Neural progenitor cell (in vitro differentiated cells): ENCODE measurements at regions not wholly inside any gene's neighbourhood (a gene's known extent, or its start where the extent isn't known, plus 50 kb on each side); places are given as distances from the start of the nearest gene placed in this dataset.
"Not testable (repeated sequence)": the region's sequence is repeated elsewhere in the genome, so short reads cannot be mapped to it uniquely, and the experiment has no call there.

ENCODE experiments used
- DNase-seq: peaks from one replicate; pipeline ENCODE4 v3.0.0-alpha.2; 2016; ENCODE audit warnings: low spot score
- H2AFZ ChIP-seq: fragments of 200-600 bp; sonication (generic); replicated peaks from 2 replicates; pipeline ENCODE4 v1.6.1; 2016; ENCODE audit warnings: antibody characterized with exemption
- H3F3A ChIP-seq: fragments of 200-600 bp; sonication (generic); 2 replicates; pipeline ENCODE4 v1.6.1; 2016; ENCODE audit warnings: antibody characterized with exemption, low read depth
- H3K27ac ChIP-seq: fragments of 200-600 bp; sonication (generic); 2 replicates; pipeline ENCODE4 v1.5.1; 2016; ENCODE audit warnings: mild to moderate bottlenecking
- H3K27me3 ChIP-seq: fragments of 200-600 bp; sonication (generic); 2 replicates; pipeline ENCODE4 v1.6.1; 2016; ENCODE audit warnings: mild to moderate bottlenecking, moderate library complexity
- H3K36me3 ChIP-seq: fragments of 200-600 bp; sonication (generic); 2 replicates; pipeline ENCODE4 v1.5.1; 2016
- H3K4me1 ChIP-seq: fragments of 200-600 bp; sonication (generic); 2 replicates; pipeline ENCODE4 v1.6.1; 2016; ENCODE audit warnings: mixed run types
- H3K4me2 ChIP-seq: fragments of 200-600 bp; sonication (generic); 2 replicates; pipeline ENCODE4 v1.6.1; 2016
- H3K4me3 ChIP-seq: fragments of 200-600 bp; sonication (generic); 2 replicates; pipeline ENCODE4 v1.5.1; 2016
- H3K79me2 ChIP-seq: fragments of 200-600 bp; sonication (generic); 2 replicates; pipeline ENCODE4 v1.6.1; 2016; ENCODE audit warnings: low read depth
- H3K9ac ChIP-seq: fragments of 200-600 bp; sonication (generic); 2 replicates; pipeline ENCODE4 v1.6.1; 2016
- H3K9me3 ChIP-seq: fragments of 200-600 bp; sonication (generic); 2 replicates; pipeline ENCODE4 v1.5.1; 2016; ENCODE audit warnings: low read depth
- H4K20me1 ChIP-seq: fragments of 200-600 bp; sonication (generic); 2 replicates; pipeline ENCODE4 v1.6.1; 2016; ENCODE audit warnings: low read depth
- H3K27ac Mint-ChIP-seq: 3 replicates; pipeline ENCODE4 v1.8.0; 2021; ENCODE audit warnings: mixed read lengths
- H3K27me3 Mint-ChIP-seq: 2 replicates; pipeline ENCODE4 v1.8.0; 2022; ENCODE audit warnings: low read depth, mild to moderate bottlenecking, inconsistent platforms, moderate library complexity, mixed read lengths; ENCODE audit not compliant: insufficient read depth
- H3K36me3 Mint-ChIP-seq: 3 replicates; pipeline ENCODE4 v1.8.0; 2021; ENCODE audit warnings: mixed read lengths
- H3K4me1 Mint-ChIP-seq: 3 replicates; pipeline ENCODE4 v1.8.0; 2021; ENCODE audit warnings: mixed read lengths
- H3K4me3 Mint-ChIP-seq: 3 replicates; pipeline ENCODE4 v1.8.0; 2021; ENCODE audit warnings: mild to moderate bottlenecking, moderate library complexity, mixed read lengths
- H3K9me3 Mint-ChIP-seq: 3 replicates; pipeline ENCODE4 v1.8.0; 2020; ENCODE audit warnings: mixed read lengths
- CTCF ChIP-seq: fragments of 200-600 bp; sonication (generic); IDR thresholded peaks from 2 replicates; pipeline ENCODE4 v1.5.1; 2017; ENCODE audit warnings: antibody characterized with exemption, mild to moderate bottlenecking
- EZH2 ChIP-seq: fragments of 200-600 bp; sonication (generic); IDR thresholded peaks from 2 replicates; pipeline ENCODE4 v1.6.1; 2017; ENCODE audit warnings: antibody characterized with exemption, mild to moderate bottlenecking, moderate library complexity
- EZH2phosphoT487 ChIP-seq: fragments of 200-600 bp; sonication (generic); IDR thresholded peaks from 2 replicates; pipeline ENCODE4 v1.6.1; 2017; ENCODE audit warnings: antibody characterized with exemption

- Histone ChIP-seq H3K4me1 (no peaks in the 10 kb centered on the region), H3K9ac (no peak overlapping the region), H3K27me3 (no peaks in the 10 kb centered on the region), H3K9me3 (peaks cover 4% of the 10 kb centered on the region), H3K79me2 (no peaks in the 10 kb centered on the region), H2AFZ (no peak overlapping the region), H3K4me2 (no peak overlapping the region), H3K27ac (no peak overlapping the region), H3F3A (no peaks in the 10 kb centered on the region), H4K20me1 (no peaks in the 10 kb centered on the region), H3K4me3 (no peak overlapping the region), H3K36me3 (no peaks in the 10 kb centered on the region)
- Mint-ChIP-seq H3K27ac (no peak overlapping the region), H3K27me3 (no peaks in the 10 kb centered on the region), H3K9me3 (peaks cover 16% of the 10 kb centered on the region), H3K4me1 (no peaks in the 10 kb centered on the region), H3K36me3 (no peaks in the 10 kb centered on the region), H3K4me3 (no peak overlapping the region)
- DNase-seq: no peak
- no peak for TF ChIP-seq EZH2phosphoT487
- TF ChIP-seq CTCF: no peak
- TF ChIP-seq EZH2: no peak
Measured at GRCh38 chr2:116545286-116546068, 1269.0 kb upstream of the DDX18 start.

GRCh38 chr2:116552738-116553419 is 1261.6 kb upstream of the DDX18 start:
- DNase-seq, H3K4me3 ChIP-seq, H3F3A ChIP-seq, H3K4me2 ChIP-seq, H3K9me3 Mint-ChIP-seq, H4K20me1 ChIP-seq, H3K27me3 Mint-ChIP-seq, H3K27me3 ChIP-seq, H3K4me1 Mint-ChIP-seq, H3K36me3 Mint-ChIP-seq, H3K27ac ChIP-seq, H3K27ac Mint-ChIP-seq, H3K9ac ChIP-seq, H3K4me3 Mint-ChIP-seq, H3K4me1 ChIP-seq, H3K9me3 ChIP-seq, H3K36me3 ChIP-seq, H2AFZ ChIP-seq, H3K79me2 ChIP-seq: not testable (repeated sequence)

- Histone ChIP-seq H3K4me2 (no peak overlapping the region), H3K9me3 (no peaks in the 10 kb centered on the region), H3F3A (no peaks in the 10 kb centered on the region), H3K36me3 (no peaks in the 10 kb centered on the region), H2AFZ (no peak overlapping the region), H3K4me1 (no peaks in the 10 kb centered on the region), H3K27ac (no peak overlapping the region), H3K79me2 (no peaks in the 10 kb centered on the region), H4K20me1 (no peaks in the 10 kb centered on the region), H3K4me3 (no peak overlapping the region), H3K27me3 (no peaks in the 10 kb centered on the region), H3K9ac (no peak overlapping the region)
- H3K36me3 Mint-ChIP-seq: no peaks in the 10 kb centered on the region
- no peak for DNase-seq
- H3K27ac Mint-ChIP-seq: no peak overlapping the region
- no peaks in the 10 kb centered on the region for H3K4me1 Mint-ChIP-seq
- H3K4me3 Mint-ChIP-seq: no peak overlapping the region
- H3K9me3 Mint-ChIP-seq: no peaks in the 10 kb centered on the region
- TF ChIP-seq EZH2 (no peak), CTCF (no peak), EZH2phosphoT487 (no peak)
- H3K27me3 Mint-ChIP-seq: peaks cover 2% of the 10 kb centered on the region
Measured at GRCh38 chr2:116580209-116580608, 1234.3 kb upstream of the DDX18 start.

- no peak overlapping the region for H3K9ac ChIP-seq
- H3K4me1 ChIP-seq: peaks cover 7% of the 10 kb centered on the region
- TF ChIP-seq EZH2 (no peak), CTCF (no peak), EZH2phosphoT487 (no peak)
- H4K20me1 ChIP-seq: no peaks in the 10 kb centered on the region
- no peak overlapping the region for H3K4me3 Mint-ChIP-seq
- no peak overlapping the region for H2AFZ ChIP-seq
- H3K9me3 Mint-ChIP-seq: no peaks in the 10 kb centered on the region
- DNase-seq: no peak
- H3K27me3 Mint-ChIP-seq: no peaks in the 10 kb centered on the region
- H3K4me2 ChIP-seq: no peak overlapping the region
- no peaks in the 10 kb centered on the region for H3F3A ChIP-seq
- no peak overlapping the region for H3K4me3 ChIP-seq
- H3K27ac Mint-ChIP-seq: no peak overlapping the region
- H3K27ac ChIP-seq: no peak overlapping the region
- H3K36me3 ChIP-seq: no peaks in the 10 kb centered on the region
- peaks cover 9% of the 10 kb centered on the region for H3K4me1 Mint-ChIP-seq
- H3K27me3 ChIP-seq: no peaks in the 10 kb centered on the region
- no peaks in the 10 kb centered on the region for H3K79me2 ChIP-seq
- no peaks in the 10 kb centered on the region for H3K36me3 Mint-ChIP-seq
- no peaks in the 10 kb centered on the region for H3K9me3 ChIP-seq
Measured at GRCh38 chr2:116582850-116583249, 1231.6 kb upstream of the DDX18 start.
